ENCODE measurements at regions not wholly inside any gene's neighbourhood (a gene's known extent, or its start where the extent isn't known, plus 50 kb on each side); places are given as distances from the start of the nearest gene placed in this dataset.

- no peaks in the 10 kb centered on the region for H3K27me3 ChIP-seq (ENCODE audit: control insufficient read depth, insufficient read depth, low read length)
- CTCF ChIA-PET: no interaction called here
- no peak overlapping the region for H3K27ac ChIP-seq (ENCODE audit: low read depth, low read length)
- POLR2A ChIA-PET: no interaction called here
- DNase-seq (ENCODE audit: low read depth, low spot score): no peak
- H3K4me3 ChIP-seq (ENCODE audit: low read depth, low read length): no peak overlapping the region
- TF ChIP-seq CTCF (IDR thresholded peaks at IDR 0.05; ENCODE audit: low read depth, low read length): no peak
- H3K9me3 ChIP-seq (ENCODE audit: control insufficient read depth, insufficient read depth, low read length): no peaks in the 10 kb centered on the region; the same call in 1 of the 2 replicates
Measured at GRCh38 chr20:24141111-24141510, 152.5 kb upstream of the GGTLC1 start.

GRCh38 chr20:24139846-24140245 lies 151.3 kb upstream of the GGTLC1 start:
- no peak for DNase-seq (ENCODE audit: low read depth, low spot score)
- CTCF ChIA-PET: no interaction called here
- POLR2A ChIA-PET: no interaction called here
- H3K4me3 ChIP-seq (ENCODE audit: low read depth, low read length): no peak overlapping the region
- H3K27me3 ChIP-seq (ENCODE audit: control insufficient read depth, insufficient read depth, low read length): no peaks in the 10 kb centered on the region
- H3K27ac ChIP-seq (ENCODE audit: low read depth, low read length): no peak overlapping the region
- no peak for TF ChIP-seq CTCF (IDR thresholded peaks at IDR 0.05; ENCODE audit: low read depth, low read length)
- H3K9me3 ChIP-seq (ENCODE audit: control insufficient read depth, insufficient read depth, low read length): no peaks in the 10 kb centered on the region; the same call in 1 of the 2 replicates

- ChIA-PET POLR2A (no interaction called here), CTCF (no interaction called here)
- Histone ChIP-seq H3K9me3 (ENCODE audit: control insufficient read depth, insufficient read depth, low read length) (no peaks in the 10 kb centered on the region; the same call in 1 of the 2 replicates), H3K27me3 (ENCODE audit: control insufficient read depth, insufficient read depth, low read length) (no peaks in the 10 kb centered on the region), H3K27ac (ENCODE audit: low read depth, low read length) (no peak overlapping the region), H3K4me3 (ENCODE audit: low read depth, low read length) (no peak overlapping the region)
- DNase-seq (ENCODE audit: low read depth, low spot score): no peak
- no peak for TF ChIP-seq CTCF (IDR thresholded peaks at IDR 0.05; ENCODE audit: low read depth, low read length)
Measured at GRCh38 chr20:24138951-24139350, 150.4 kb upstream of the GGTLC1 start.

- DNase-seq (ENCODE audit: low read depth, low spot score): no peak
- ChIA-PET CTCF (no interaction called here), POLR2A (no interaction called here)
- H3K4me3 ChIP-seq (ENCODE audit: low read depth, low read length): no peak overlapping the region
- H3K9me3 ChIP-seq (ENCODE audit: control insufficient read depth, insufficient read depth, low read length): no peaks in the 10 kb centered on the region; the same call in 1 of the 2 replicates
- no peaks in the 10 kb centered on the region for H3K27me3 ChIP-seq (ENCODE audit: control insufficient read depth, insufficient read depth, low read length)
- no peak for TF ChIP-seq CTCF (IDR thresholded peaks at IDR 0.05; ENCODE audit: low read depth, low read length)
- no peak overlapping the region for H3K27ac ChIP-seq (ENCODE audit: low read depth, low read length)
Measured at GRCh38 chr20:24138196-24138857, 149.7 kb upstream of the GGTLC1 start.

- POLR2A ChIA-PET: no interaction called here
Measured at GRCh38 chr20:24136659-24137246, 148.2 kb upstream of the GGTLC1 start.

More at GRCh38 chr20:24136659-24137246, 148.2 kb upstream of the GGTLC1 start:
- CTCF ChIA-PET: no interaction called here
- Histone ChIP-seq H3K9me3 (ENCODE audit: control insufficient read depth, insufficient read depth, low read length) (no peaks in the 10 kb centered on the region; the same call in 1 of the 2 replicates), H3K27me3 (ENCODE audit: control insufficient read depth, insufficient read depth, low read length) (no peaks in the 10 kb centered on the region), H3K4me3 (ENCODE audit: low read depth, low read length) (no peak overlapping the region), H3K27ac (ENCODE audit: low read depth, low read length) (no peak overlapping the region)
- no peak for DNase-seq (ENCODE audit: low read depth, low spot score)
- TF ChIP-seq CTCF (IDR thresholded peaks at IDR 0.05; ENCODE audit: low read depth, low read length): no peak
